Activated T-helper 1 cell treated with anti-CD3 and anti-CD28 coated beads, Interleukin-2, amount 50 U/mL, for 16 hours (primary cell): ENCODE measurements at regions not wholly inside any gene's neighbourhood (a gene's known extent, or its start where the extent isn't known, plus 50 kb on each side); places are given as distances from the start of the nearest gene placed in this dataset.

Source experiments
- DNase-seq, 2 donors: peaks; one replicate each; pipeline ENCODE4 v3.0.0-alpha.2; 2020; ENCODE audit warnings: low read depth in 1 of 2, low spot score in 1 of 2

DNA sequence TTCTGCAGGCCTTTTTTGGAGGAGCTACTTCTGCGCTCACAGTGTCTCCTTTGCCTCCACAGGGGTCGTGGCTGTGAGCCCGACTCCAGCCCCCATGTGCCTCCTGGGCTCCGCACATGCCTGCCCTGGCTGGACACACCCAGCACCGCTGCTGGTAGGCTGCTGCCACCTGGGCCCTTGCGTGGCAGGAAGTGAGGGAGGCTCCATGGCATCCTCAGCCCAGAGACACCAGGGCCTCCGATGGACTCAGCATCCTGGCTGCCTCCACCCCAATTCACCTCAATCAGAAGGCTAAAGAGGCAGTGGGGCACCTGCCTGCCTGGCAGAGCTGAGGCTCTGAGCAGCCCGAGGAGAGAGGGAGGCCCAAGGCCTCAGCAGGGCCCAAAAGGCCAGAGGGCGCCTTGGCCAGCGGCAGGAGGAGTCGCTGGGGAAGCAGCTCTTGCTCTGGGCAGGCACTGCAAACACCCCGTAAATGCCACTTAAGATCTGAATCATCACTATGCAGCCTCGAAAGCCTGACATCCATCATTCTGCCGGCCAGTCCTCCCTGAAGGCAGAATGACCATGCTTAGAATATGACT lies 68.3 kb upstream of the OTOS start:
- DNase-seq = no peak

DNA sequence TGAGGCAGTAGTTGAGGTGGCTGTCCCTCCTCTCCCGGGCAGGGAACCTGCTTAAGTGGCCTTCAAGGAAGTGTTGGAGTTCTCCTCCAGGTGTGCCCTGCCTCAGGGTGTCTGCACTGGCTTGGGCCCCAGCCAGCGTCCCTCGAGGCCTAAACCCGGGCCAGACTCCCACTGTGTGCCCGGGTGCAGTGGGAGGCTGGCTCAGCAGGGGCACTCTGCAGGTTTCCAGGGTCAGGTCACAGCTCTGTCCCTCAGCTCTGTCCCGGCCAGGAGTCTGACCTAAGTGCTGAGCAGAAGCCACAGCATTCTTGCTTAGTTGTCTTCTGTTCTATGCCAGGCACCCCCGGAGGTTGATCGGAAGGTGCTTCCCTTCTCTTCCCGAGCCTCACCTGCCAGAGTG lies 69.0 kb upstream of the OTOS start:
- no peak for DNase-seq

DNA sequence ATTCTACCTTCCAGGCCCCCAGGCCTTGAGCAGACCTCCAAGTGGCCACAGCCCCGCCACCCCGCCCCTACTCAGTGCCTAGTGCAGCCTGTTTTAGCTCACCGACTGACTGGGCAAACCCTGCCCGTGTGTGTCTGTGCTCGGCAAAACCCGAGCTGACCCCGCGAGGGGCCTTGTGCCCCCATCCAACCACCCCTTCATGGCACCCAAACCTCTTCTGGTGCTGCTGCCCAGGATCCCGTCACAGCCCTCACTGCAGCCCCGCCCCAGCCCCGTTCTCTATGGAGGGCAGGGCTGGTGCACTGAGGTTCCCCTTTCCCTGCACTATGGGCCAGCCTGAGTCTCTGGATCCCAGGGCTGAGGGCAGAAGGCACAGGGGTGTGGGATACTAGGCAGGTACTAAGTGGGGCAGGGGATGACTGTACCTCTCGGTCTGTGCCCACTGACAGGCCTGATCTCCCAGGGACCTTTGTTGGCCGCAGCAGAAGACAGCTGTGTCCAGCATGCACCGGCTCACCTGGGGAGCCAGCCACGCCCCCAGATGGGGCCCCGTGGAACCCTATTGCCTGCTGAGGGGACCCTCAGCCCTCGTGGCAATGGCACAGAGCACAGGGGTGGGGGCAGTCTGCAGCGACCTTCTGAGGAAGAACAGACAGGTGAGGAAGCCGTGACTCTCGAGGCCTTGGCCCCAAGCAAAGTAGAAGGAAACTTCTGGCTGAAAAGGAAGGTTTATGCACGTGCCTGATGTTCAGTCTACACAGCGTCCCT lies 69.9 kb upstream of the OTOS start:
- DNase-seq = no peak

DNA sequence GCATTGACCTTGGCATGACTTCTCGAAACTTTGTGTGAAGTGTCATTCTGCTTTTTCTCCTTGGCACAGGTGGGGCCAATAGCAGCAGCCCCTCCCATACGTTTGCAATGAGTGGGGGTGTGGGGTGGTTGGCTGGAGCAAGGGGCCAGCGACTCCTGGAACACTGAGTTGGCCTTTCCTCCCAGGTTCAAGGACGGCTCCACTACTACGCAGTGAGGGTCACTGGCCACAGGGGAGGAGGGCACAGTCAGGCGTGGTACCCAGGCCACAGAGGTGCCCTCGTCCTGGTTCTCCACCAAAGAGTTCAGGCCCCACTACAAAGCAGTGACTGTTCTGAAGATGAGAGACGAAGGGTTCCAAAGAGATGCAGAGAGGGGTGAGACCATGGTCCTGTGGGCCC lies 70.6 kb upstream of the OTOS start:
- DNase-seq = no peak

DNA sequence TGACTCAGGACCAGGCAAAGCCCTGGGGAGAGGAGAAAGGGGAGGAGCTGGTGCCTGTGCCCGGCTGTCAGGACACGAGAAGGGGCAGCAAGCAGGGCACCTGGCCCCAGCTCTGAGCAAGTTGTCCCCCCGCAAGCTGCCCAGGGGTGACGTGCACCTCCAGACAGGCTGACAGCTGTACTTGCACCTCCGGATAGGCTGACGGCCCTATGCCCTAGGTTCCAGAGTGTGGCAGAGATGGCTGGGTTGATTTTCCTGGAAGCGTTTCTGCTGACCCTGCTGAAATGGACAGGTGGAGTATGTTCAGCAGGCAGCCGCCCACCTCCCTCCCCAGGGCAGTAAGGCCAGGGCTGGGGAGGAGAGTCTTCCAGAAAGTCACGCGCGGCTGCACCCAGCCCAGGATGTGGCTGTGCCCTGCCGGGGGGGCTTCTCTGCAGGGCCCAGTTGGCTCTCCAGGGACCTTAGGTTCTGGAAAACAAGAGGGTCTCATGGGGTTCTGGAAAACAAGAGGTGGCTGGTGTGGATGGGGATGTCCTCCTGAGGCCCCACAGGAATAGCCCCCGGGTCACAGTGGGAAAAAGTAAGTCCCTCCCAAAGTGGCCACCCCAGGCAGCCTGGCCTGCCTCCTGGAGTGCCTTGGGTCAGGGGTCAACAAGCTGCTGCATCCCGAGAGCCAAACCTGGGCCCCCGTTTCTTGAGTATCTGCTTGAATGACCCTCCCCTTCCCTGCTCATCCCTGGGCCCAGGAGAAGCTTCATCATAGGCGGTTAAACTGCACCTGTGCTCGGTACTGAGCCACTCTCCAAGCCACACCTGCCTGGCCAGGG lies 71.4 kb upstream of the OTOS start:
- DNase-seq = no peak

DNA sequence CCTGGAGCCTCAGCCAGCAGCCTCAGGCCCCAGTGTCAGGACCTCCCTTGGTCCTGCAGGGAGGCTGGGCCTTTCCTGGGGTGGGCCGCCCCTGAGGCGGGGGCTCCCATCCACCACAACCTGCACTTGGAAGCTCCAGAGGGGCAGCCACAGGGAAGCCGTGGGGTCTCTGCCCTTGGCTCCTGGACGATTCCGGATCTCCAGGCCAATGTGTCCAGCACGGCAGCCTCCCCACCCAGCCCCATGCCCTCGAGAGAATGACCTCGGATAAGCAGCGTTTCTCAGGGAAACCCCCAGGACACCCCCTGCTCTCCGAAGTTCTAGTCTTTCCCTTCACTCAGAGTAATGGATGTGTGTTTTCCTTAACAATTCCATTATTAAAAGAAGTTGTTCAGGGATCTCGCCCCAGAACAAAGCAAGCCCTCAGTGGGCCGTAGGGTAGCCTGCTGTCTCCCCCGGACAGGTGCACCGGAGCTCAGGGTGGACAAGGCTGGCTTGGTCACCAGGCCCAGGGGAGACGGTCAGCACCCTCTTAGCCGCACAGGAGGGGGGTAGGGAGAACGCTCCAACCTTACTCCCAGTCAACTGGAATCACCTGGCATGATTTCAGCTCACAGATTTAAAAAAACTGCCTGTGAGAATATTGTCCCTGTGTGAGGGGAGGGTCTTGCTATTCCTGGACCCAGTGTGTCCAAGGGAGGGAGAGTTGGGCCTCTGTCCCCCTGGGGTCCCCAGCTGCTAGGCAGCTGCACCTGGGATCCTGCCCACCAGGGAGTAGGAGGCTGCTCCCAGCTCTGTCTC lies 72.2 kb upstream of the OTOS start:
- DNase-seq = no peak

DNA sequence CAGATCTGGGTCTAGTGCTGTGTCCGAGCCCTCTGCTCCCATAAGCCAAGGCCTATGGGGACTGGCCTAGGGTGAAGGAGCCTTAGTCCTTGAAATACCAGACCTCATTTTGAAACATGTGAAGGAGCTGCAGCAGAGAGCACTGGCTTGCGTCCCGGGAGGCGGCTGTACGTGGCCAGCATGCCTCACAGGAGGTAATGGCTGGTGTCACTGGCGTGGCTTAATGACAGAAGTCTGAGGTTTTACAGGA lies 72.7 kb upstream of the OTOS start:
- DNase-seq = no peak

GRCh38 chr2:240213476-240214421 lies 73.3 kb upstream of the OTOS start:
- no peak for DNase-seq

DNA sequence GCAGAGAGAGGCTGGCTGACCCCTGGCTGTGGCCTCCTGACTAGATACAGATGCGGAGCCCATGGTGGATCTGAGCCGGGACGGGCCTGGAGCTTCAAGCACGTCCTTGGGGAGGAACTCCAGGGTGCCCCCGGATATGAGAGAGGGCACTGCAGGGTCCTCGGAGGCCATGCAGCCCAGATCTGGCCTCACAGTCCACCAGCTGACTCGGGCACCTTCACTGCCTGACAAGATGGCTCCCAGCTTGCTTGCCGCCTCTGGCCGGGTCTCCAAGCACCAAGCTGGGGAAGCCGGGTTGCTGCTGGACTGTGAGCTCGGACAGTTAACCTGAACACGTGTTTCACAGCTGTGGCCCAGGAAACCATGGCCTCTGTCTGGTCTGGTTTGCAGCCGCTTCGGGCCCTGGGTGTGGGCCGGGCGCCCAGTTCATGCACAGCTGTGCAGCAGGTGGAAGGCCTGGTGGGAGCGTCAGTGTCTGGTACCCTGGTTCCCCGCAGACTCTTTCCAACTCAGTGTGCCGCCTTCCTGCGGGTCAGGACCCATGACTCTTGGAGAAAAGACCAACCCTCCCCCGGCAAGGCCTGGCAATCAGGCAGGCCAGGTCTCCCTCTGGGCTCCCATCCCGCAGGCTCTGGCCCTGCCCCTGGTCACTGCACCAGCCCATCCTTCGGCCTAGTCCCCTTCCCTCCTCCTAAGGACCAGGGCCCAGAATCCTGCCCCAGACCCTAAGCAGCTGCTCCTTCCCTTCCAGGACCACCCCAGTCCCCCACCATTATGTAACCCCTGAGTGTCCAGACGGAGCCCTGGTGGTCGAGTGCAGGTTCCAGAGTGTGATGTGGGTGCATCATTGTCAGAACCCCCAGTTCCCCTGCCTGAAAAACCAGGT lies 74.6 kb upstream of the OTOS start:
- no peak for DNase-seq

- no peak for DNase-seq
Observed at GRCh38 chr2:240215676-240216051, 75.2 kb upstream of the OTOS start.

DNA sequence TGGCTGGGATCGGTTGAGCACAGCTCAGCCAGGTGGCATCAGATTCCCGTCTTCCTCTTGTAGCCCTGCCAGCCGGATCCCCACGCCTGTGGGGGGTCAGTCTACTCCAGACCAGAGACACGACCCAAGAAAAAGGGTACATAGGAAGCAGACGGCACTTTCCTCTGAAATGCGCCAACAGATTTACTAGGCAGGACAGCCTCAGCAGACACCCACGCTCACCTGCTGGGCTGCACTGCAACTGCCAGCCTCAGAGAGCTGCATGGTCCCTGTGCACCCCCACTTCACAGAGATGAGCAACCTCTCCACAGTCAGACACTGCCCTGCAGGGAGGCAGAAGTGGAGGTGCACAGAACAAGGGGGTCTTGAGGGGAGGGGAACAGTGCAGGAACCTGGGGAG lies 75.7 kb upstream of the OTOS start:
- DNase-seq = no peak

- no peak for DNase-seq
Observed at GRCh38 chr2:240217431-240218301, 77.2 kb upstream of the OTOS start.

DNA sequence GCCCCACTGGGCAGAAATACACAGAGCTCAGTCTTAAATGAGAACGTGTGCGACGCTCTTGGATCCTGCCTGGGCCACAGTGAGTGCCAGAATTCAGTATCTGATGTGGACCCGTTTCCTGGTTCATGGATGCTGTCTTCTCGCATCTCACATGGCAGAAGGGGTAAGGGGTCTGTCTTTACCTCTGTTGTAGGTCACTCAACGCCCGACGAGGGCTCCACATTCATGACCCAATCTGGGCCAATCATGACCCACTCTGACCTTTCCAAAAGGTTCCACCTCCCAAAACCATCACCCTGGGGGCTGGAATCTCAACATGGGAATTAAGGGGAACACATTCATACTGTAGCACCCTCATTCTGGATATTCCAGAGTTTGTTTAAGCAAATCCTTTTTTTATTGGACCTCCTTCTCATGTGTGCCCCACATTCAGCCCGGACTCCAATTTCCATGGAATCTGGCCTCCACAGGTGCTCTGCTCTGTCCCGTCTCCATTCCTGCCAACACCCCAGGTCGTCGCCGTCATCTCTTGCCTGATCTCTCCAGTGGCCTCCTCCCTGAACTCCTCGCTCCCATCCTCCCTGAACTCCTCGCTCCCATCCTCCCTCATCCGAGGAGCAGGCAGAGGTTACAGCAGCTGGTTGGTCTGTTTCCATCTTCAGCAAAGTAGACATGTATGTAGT lies 78.9 kb upstream of the OTOS start:
- DNase-seq = no peak

DNA sequence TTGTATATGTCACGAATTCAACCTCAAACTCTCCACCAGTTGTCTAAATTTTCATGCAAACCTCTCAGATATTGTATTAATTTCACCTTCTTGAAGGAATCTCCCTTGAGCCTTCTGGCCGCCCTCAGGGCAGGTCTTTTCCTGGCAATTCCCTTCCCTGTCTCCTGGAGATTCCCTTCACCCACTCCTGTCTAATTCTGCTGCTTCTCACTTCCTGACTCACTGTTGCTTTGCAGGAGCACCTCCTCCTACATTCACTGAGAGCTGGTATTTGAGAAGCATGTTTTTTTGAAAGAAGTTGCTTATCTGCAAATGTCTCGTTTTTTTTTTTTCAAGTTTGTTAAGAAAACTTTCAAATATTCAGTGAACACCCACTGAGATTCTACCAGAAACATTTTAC lies 79.9 kb upstream of the OTOS start:
- no peak for DNase-seq

GRCh38 chr2:240223631-240224030 lies 83.2 kb upstream of the OTOS start:
- DNase-seq = no peak

GRCh38 chr2:240224676-240225075 lies 84.2 kb upstream of the OTOS start:
- DNase-seq = no peak

GRCh38 chr2:240225131-240225530 lies 84.7 kb upstream of the OTOS start:
- no peak for DNase-seq
